ENCODE measurements at regions not wholly inside any gene's neighbourhood (a gene's known extent, or its start where the extent isn't known, plus 50 kb on each side); places are given as distances from the start of the nearest gene placed in this dataset.

- Mint-ChIP-seq H3K4me1 (no peaks in the 10 kb centered on the region), H3K9me3 (no peaks in the 10 kb centered on the region), H3K36me3 (ENCODE audit: insufficient read depth) (no peaks in the 10 kb centered on the region), H3K27ac (ENCODE audit: low read depth) (no peak overlapping the region), H3K4me3 (no peak overlapping the region), H3K27me3 (peaks cover 52% of the 10 kb centered on the region)
- no peak for DNase-seq (ENCODE audit: low spot score in 2 of 2)
- no peak for ATAC-seq (replicated peaks; ENCODE audit: extremely low read depth, poor library complexity, severe bottlenecking)
Observed at GRCh38 chr2:200758341-200758740, 53.4 kb upstream of the BZW1 start.

GRCh38 chr2:200761266-200761665, 50.4 kb upstream of the BZW1 start:
- Mint-ChIP-seq H3K9me3 (no peaks in the 10 kb centered on the region), H3K4me1 (no peaks in the 10 kb centered on the region)
- no peak for DNase-seq (ENCODE audit: low spot score in 2 of 2)

More at GRCh38 chr2:200761266-200761665, 50.4 kb upstream of the BZW1 start:
- no peak overlapping the region for H3K4me3 Mint-ChIP-seq
- no peaks in the 10 kb centered on the region for H3K36me3 Mint-ChIP-seq (ENCODE audit: insufficient read depth)
- no peak for ATAC-seq (replicated peaks; ENCODE audit: extremely low read depth, poor library complexity, severe bottlenecking)
- H3K27me3 Mint-ChIP-seq, result peaks cover 32% of the 10 kb centered on the region
- H3K27ac Mint-ChIP-seq (ENCODE audit: low read depth), result no peak overlapping the region

Data from central memory CD8-positive, alpha-beta T cell (primary cell).